ENCODE measurements at regions not wholly inside any gene's neighbourhood (a gene's known extent, or its start where the extent isn't known, plus 50 kb on each side); places are given as distances from the start of the nearest gene placed in this dataset.

- Histone ChIP-seq H3K27ac (no peak overlapping the region), H3K27me3 (no peaks in the 10 kb centered on the region), H3K9me3 (peaks cover 6% of the 10 kb centered on the region), H3K4me3 (no peak overlapping the region), H3K4me1 (no peaks in the 10 kb centered on the region), H3K36me3 (no peaks in the 10 kb centered on the region)
- DNase-seq (ENCODE audit: low spot score in 2 of 2) = no peak
- WGBS = 89% methylated on average over 4 of the region's 4 CpGs
- TF ChIP-seq POLR2AphosphoS5 (IDR thresholded peaks at IDR 0.05) (no peak), EP300 (IDR thresholded peaks at IDR 0.05) (no peak), POLR2A (IDR thresholded peaks at IDR 0.05) (no peak)
- TF ChIP-seq, protein P1, sequence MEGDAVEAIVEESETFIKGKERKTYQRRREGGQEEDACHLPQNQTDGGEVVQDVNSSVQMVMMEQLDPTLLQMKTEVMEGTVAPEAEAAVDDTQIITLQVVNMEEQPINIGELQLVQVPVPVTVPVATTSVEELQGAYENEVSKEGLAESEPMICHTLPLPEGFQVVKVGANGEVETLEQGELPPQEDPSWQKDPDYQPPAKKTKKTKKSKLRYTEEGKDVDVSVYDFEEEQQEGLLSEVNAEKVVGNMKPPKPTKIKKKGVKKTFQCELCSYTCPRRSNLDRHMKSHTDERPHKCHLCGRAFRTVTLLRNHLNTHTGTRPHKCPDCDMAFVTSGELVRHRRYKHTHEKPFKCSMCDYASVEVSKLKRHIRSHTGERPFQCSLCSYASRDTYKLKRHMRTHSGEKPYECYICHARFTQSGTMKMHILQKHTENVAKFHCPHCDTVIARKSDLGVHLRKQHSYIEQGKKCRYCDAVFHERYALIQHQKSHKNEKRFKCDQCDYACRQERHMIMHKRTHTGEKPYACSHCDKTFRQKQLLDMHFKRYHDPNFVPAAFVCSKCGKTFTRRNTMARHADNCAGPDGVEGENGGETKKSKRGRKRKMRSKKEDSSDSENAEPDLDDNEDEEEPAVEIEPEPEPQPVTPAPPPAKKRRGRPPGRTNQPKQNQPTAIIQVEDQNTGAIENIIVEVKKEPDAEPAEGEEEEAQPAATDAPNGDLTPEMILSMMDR (IDR thresholded peaks at IDR 0.05) = no peak
Measured at GRCh38 chr2:116222793-116223192, 1591.7 kb upstream of the DDX18 start.

GRCh38 chr2:116223912-116224311, 1590.6 kb upstream of the DDX18 start:
- no peak overlapping the region for H3K4me3 ChIP-seq
- no peaks in the 10 kb centered on the region for H3K9me3 ChIP-seq
- H3K36me3 ChIP-seq = no peaks in the 10 kb centered on the region
- H3K4me1 ChIP-seq = no peaks in the 10 kb centered on the region
- no peak for TF ChIP-seq POLR2AphosphoS5 (IDR thresholded peaks at IDR 0.05)
- TF ChIP-seq POLR2A (IDR thresholded peaks at IDR 0.05) = no peak
- no peak for TF ChIP-seq EP300 (IDR thresholded peaks at IDR 0.05)
- TF ChIP-seq, protein P1 (IDR thresholded peaks at IDR 0.05) = no peak
- 67% methylated on average over 1 of the region's 4 CpGs for WGBS
- no peak overlapping the region for H3K27ac ChIP-seq
- H3K27me3 ChIP-seq = no peaks in the 10 kb centered on the region
- no peak for DNase-seq (ENCODE audit: low spot score in 2 of 2)

- no peak for DNase-seq (ENCODE audit: low spot score in 2 of 2)
- Histone ChIP-seq H3K36me3 (no peaks in the 10 kb centered on the region), H3K27ac (no peak overlapping the region), H3K4me3 (no peak overlapping the region), H3K4me1 (no peaks in the 10 kb centered on the region), H3K27me3 (no peaks in the 10 kb centered on the region), H3K9me3 (no peaks in the 10 kb centered on the region)
- TF ChIP-seq POLR2AphosphoS5 (IDR thresholded peaks at IDR 0.05) (no peak), POLR2A (IDR thresholded peaks at IDR 0.05) (no peak), EP300 (IDR thresholded peaks at IDR 0.05) (no peak)
- TF ChIP-seq, protein P1 (IDR thresholded peaks at IDR 0.05) = no peak
- WGBS = 89% methylated on average over 5 of the region's 6 CpGs
Measured at GRCh38 chr2:116224610-116225009, 1589.9 kb upstream of the DDX18 start.

GRCh38 chr2:116238511-116238910, 1576.0 kb upstream of the DDX18 start:
- Histone ChIP-seq H3K36me3 (no peaks in the 10 kb centered on the region), H3K9me3 (peaks cover 6% of the 10 kb centered on the region), H3K4me1 (no peaks in the 10 kb centered on the region), H3K4me3 (no peak overlapping the region), H3K27me3 (no peaks in the 10 kb centered on the region), H3K27ac (no peak overlapping the region)
- DNase-seq (ENCODE audit: low spot score in 2 of 2) = no peak
- TF ChIP-seq POLR2A (IDR thresholded peaks at IDR 0.05) = no peak
- TF ChIP-seq, protein P1 (IDR thresholded peaks at IDR 0.05) = no peak
- no peak for TF ChIP-seq POLR2AphosphoS5 (IDR thresholded peaks at IDR 0.05)
- no peak for TF ChIP-seq EP300 (IDR thresholded peaks at IDR 0.05)

- DNase-seq (ENCODE audit: low spot score in 2 of 2) = no peak
- TF ChIP-seq EP300 (IDR thresholded peaks at IDR 0.05) (no peak), POLR2AphosphoS5 (IDR thresholded peaks at IDR 0.05) (no peak), POLR2A (IDR thresholded peaks at IDR 0.05) (no peak)
- TF ChIP-seq, protein P1 (IDR thresholded peaks at IDR 0.05) = no peak
- H3K9me3 ChIP-seq = peaks cover 10% of the 10 kb centered on the region
Measured at GRCh38 chr2:116250376-116250775, 1564.1 kb upstream of the DDX18 start.

More at GRCh38 chr2:116250376-116250775, 1564.1 kb upstream of the DDX18 start:
- no peaks in the 10 kb centered on the region for H3K4me1 ChIP-seq
- H3K27ac ChIP-seq = no peak overlapping the region
- no peaks in the 10 kb centered on the region for H3K36me3 ChIP-seq
- no peak overlapping the region for H3K4me3 ChIP-seq
- 78% methylated on average over 4 of the region's 4 CpGs for WGBS
- H3K27me3 ChIP-seq = no peaks in the 10 kb centered on the region
